MM.1S (cell line): ENCODE measurements at regions not wholly inside any gene's neighbourhood (a gene's known extent, or its start where the extent isn't known, plus 50 kb on each side); places are given as distances from the start of the nearest gene placed in this dataset.

ENCODE experiments used
- DNase-seq: peaks from one replicate; pipeline ENCODE4 v3.0.0-alpha.2; 2015
- H2AFZ ChIP-seq: fragments of 300-600 bp; sonication (generic); 2 replicates; pipeline ENCODE4 v1.6.0; 2016; ENCODE audit warnings: antibody characterized with exemption, low read length
- H3F3A ChIP-seq: fragments of 300-600 bp; sonication (generic); 2 replicates; pipeline ENCODE4 v1.6.1; 2016; ENCODE audit warnings: mild to moderate bottlenecking, antibody characterized with exemption, low read length, moderate library complexity, mixed read lengths; ENCODE audit not compliant: insufficient read depth
- H3K27ac ChIP-seq: fragments of 300-600 bp; sonication (generic); 2 replicates; pipeline ENCODE4 v1.5.1; 2016; ENCODE audit warnings: mild to moderate bottlenecking, low read length
- H3K27me3 ChIP-seq: fragments of 300-600 bp; sonication (generic); replicated peaks from 2 replicates; pipeline ENCODE4 v1.6.0; 2016; ENCODE audit warnings: low read length; ENCODE audit not compliant: insufficient read depth
- H3K36me3 ChIP-seq: fragments of 300-600 bp; sonication (generic); replicated peaks from 2 replicates; pipeline ENCODE4 v1.6.1; 2016; ENCODE audit warnings: mild to moderate bottlenecking, low read length, mixed read lengths; ENCODE audit not compliant: insufficient read depth
- H3K4me1 ChIP-seq: fragments of 300-600 bp; sonication (generic); 2 replicates; pipeline ENCODE4 v1.6.1; 2016; ENCODE audit warnings: low read length, mixed read lengths
- H3K4me2 ChIP-seq: fragments of 300-600 bp; sonication (generic); 2 replicates; pipeline ENCODE4 v1.6.0; 2016; ENCODE audit warnings: low read depth, low read length
- H3K4me3 ChIP-seq: fragments of 300-600 bp; sonication (generic); 2 replicates; pipeline ENCODE4 v1.5.1; 2016; ENCODE audit warnings: low read length, mixed read lengths
- H3K79me2 ChIP-seq: fragments of 300-600 bp; sonication (generic); 2 replicates; pipeline ENCODE4 v1.6.1; 2016; ENCODE audit warnings: mixed run types, low read length, mixed read lengths
- H3K9ac ChIP-seq: fragments of 300-600 bp; sonication (generic); 2 replicates; pipeline ENCODE4 v1.6.1; 2016; ENCODE audit warnings: low read length, mixed read lengths
- H3K9me2 ChIP-seq: fragments of 300-600 bp; sonication (generic); replicated peaks from 2 replicates; pipeline ENCODE4 v1.6.1; 2016; ENCODE audit warnings: mild to moderate bottlenecking, low read length, mixed read lengths; ENCODE audit not compliant: insufficient read depth
- H3K9me3 ChIP-seq: fragments of 300-600 bp; sonication (generic); replicated peaks from 2 replicates; pipeline ENCODE4 v1.6.1; 2016; ENCODE audit warnings: mild to moderate bottlenecking, low read length, mixed read lengths; ENCODE audit not compliant: insufficient read depth
- H4K20me1 ChIP-seq: fragments of 300-600 bp; sonication (generic); 2 replicates; pipeline ENCODE4 v1.6.1; 2016; ENCODE audit warnings: mild to moderate bottlenecking, low read length, moderate library complexity, mixed read lengths; ENCODE audit not compliant: insufficient read depth
- EZH2 ChIP-seq: fragments of 300-600 bp; sonication (generic); optimal IDR thresholded peaks from 2 replicates; pipeline ENCODE3; 2017; ENCODE audit warnings: low read depth, mild to moderate bottlenecking, antibody characterized with exemption, low read length, mixed read lengths
- EZH2phosphoT487 ChIP-seq: fragments of 300-600 bp; sonication (generic); IDR thresholded peaks from 2 replicates; pipeline ENCODE4 v1.6.1; 2018; ENCODE audit warnings: antibody characterized with exemption, low read length
- TF ChIP-seq, protein P1 (sequence below): fragments of 300-600 bp; sonication (generic); IDR thresholded peaks from 2 replicates; pipeline ENCODE4 v1.5.1; 2016; ENCODE audit warnings: antibody characterized with exemption, low read length, mixed read lengths

DNA sequence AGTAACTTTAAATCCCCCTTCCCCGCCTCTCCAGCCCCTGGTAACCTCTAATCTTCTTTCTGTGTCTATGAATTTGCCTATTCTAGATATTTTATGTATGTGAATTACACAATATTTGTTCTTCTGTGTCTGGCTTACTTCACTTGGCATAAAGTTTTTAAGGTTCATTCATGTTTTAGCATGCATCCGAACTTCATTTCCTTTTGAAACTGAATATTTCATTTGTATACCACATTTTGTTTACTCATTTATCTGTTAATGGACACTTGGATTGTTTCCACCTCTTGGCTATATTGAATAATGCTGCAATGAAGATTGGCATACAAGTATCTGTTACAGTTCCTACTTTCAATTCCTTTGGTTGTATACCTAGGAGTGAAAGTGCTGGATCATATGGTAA, 205.3 kb downstream of the TM2D1 start:
- H3K4me3 ChIP-seq: no peak overlapping the region
- no peaks in the 10 kb centered on the region for H4K20me1 ChIP-seq
- H3K36me3 ChIP-seq: no peaks in the 10 kb centered on the region
- no peak for TF ChIP-seq EZH2
- TF ChIP-seq, protein P1, sequence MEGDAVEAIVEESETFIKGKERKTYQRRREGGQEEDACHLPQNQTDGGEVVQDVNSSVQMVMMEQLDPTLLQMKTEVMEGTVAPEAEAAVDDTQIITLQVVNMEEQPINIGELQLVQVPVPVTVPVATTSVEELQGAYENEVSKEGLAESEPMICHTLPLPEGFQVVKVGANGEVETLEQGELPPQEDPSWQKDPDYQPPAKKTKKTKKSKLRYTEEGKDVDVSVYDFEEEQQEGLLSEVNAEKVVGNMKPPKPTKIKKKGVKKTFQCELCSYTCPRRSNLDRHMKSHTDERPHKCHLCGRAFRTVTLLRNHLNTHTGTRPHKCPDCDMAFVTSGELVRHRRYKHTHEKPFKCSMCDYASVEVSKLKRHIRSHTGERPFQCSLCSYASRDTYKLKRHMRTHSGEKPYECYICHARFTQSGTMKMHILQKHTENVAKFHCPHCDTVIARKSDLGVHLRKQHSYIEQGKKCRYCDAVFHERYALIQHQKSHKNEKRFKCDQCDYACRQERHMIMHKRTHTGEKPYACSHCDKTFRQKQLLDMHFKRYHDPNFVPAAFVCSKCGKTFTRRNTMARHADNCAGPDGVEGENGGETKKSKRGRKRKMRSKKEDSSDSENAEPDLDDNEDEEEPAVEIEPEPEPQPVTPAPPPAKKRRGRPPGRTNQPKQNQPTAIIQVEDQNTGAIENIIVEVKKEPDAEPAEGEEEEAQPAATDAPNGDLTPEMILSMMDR: no peak
- no peak for TF ChIP-seq EZH2phosphoT487
- no peak overlapping the region for H3K27ac ChIP-seq
- H3K4me2 ChIP-seq: no peak overlapping the region
- H3K9ac ChIP-seq: no peak overlapping the region
- H3F3A ChIP-seq: no peaks in the 10 kb centered on the region
- no peak overlapping the region for H2AFZ ChIP-seq
- H3K27me3 ChIP-seq: no peaks in the 10 kb centered on the region
- no peaks in the 10 kb centered on the region for H3K9me3 ChIP-seq
- no peaks in the 10 kb centered on the region for H3K79me2 ChIP-seq
- DNase-seq: no peak
- no peaks in the 10 kb centered on the region for H3K9me2 ChIP-seq
- H3K4me1 ChIP-seq: peaks cover 5% of the 10 kb centered on the region; the same call in 1 of the 2 replicates

- no peak overlapping the region for H2AFZ ChIP-seq
- TF ChIP-seq, protein P1: no peak
- TF ChIP-seq EZH2phosphoT487: no peak
- no peak for TF ChIP-seq EZH2
Observed at GRCh38 chr1:61518670-61519400, 206.1 kb downstream of the TM2D1 start.

GRCh38 chr1:61517345-61517744, 207.6 kb downstream of the TM2D1 start:
- TF ChIP-seq EZH2 (no peak), EZH2phosphoT487 (no peak)
- TF ChIP-seq, protein P1: no peak
- Histone ChIP-seq H3K27me3 (no peaks in the 10 kb centered on the region), H2AFZ (no peak overlapping the region), H3F3A (no peaks in the 10 kb centered on the region), H3K36me3 (no peaks in the 10 kb centered on the region), H3K79me2 (no peaks in the 10 kb centered on the region), H3K9me2 (no peaks in the 10 kb centered on the region), H3K4me2 (no peak overlapping the region), H3K9me3 (no peaks in the 10 kb centered on the region), H3K4me3 (no peak overlapping the region), H3K27ac (no peak overlapping the region), H3K9ac (no peak overlapping the region), H3K4me1 (peaks cover 5% of the 10 kb centered on the region; the same call in 1 of the 2 replicates), H4K20me1 (no peaks in the 10 kb centered on the region)
- no peak for DNase-seq

More at GRCh38 chr1:61518670-61519400, 206.1 kb downstream of the TM2D1 start:
- Histone ChIP-seq H3K36me3 (no peaks in the 10 kb centered on the region), H3K9me2 (no peaks in the 10 kb centered on the region), H3K4me2 (no peak overlapping the region), H3K27me3 (no peaks in the 10 kb centered on the region), H3K27ac (no peak overlapping the region), H4K20me1 (no peaks in the 10 kb centered on the region), H3K4me1 (peaks cover 5% of the 10 kb centered on the region; the same call in 1 of the 2 replicates), H3K4me3 (no peak overlapping the region), H3K9me3 (no peaks in the 10 kb centered on the region), H3F3A (no peaks in the 10 kb centered on the region), H3K9ac (no peak overlapping the region), H3K79me2 (no peaks in the 10 kb centered on the region)
- no peak for DNase-seq
